Muscle of back (tissue), 3 donors: ENCODE measurements at regions not wholly inside any gene's neighbourhood (a gene's known extent, or its start where the extent isn't known, plus 50 kb on each side); places are given as distances from the start of the nearest gene placed in this dataset.
A peak's percentile ranks its signal among the peaks of the same experiment; 100 is the strongest.

Source experiments
- DNase-seq, 3 donors: peaks; one replicate each; pipeline versions ENCODE4 v3.0.0 to v3.0.0-alpha.2; 2013

GRCh38 chr22:44402196-44403111, 89.7 kb upstream of the SHISAL1 start:
- DNase-seq = no peak

- no peak for DNase-seq
These were observed 89.0 kb upstream of the SHISAL1 start for GRCh38 chr22:44401783-44402110.

DNA sequence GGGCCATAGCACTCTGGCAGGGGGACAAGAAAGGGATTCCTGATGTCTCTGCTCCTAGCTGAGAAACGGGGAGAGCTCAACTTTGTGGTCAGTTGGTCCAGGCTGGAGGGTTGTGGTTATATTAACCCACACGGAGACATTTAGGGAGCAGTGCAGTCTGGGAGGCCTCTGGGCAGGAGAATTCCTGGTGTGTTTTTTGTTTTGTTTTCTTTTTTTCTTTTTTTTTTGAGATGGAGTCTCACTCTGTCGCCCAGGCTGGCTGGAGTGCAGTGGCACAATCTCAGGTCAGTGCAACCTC, 88.0 kb upstream of the SHISAL1 start:
- no peak for DNase-seq

DNA sequence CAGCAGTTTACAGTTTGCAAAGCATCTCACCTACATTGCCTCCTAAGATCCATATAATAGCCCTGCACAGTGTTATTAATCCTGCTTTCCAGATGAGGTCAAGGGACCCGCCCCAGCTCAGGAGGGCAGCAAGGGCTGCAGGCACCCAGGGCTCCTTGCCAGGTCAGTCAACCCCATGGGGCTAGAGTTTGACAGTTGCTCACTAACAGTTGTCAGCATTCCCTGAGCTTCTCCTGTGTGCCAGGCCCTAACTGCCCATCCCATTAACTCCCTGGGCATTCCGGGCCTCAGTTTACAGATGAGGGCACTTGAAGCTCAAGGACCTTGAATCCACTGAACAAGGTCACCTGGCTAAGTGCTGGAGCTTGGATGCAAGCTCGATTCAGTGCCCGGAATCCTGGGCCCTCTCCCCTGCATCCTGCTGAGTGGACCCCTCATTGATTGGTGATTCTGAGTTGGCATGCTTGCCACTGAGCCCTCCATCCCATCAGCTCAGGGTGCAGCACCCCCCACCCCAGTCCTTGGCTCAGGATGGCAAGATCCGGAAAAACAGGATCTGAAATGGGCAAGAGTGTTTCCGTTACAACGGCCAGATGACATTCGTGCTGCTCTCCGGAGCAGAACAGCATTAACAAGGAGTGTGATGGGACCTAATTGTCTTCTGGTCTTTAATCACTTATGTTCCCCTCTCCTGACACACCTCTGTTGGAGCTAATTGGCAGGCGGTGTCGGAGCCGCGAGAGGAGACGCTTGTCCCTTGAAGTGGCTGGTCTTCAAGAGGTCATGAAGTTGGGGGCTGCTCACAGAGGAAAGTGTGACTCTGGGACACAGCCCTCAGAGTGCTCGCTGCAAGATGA, 87.4 kb upstream of the SHISAL1 start:
- no peak for DNase-seq

DNA sequence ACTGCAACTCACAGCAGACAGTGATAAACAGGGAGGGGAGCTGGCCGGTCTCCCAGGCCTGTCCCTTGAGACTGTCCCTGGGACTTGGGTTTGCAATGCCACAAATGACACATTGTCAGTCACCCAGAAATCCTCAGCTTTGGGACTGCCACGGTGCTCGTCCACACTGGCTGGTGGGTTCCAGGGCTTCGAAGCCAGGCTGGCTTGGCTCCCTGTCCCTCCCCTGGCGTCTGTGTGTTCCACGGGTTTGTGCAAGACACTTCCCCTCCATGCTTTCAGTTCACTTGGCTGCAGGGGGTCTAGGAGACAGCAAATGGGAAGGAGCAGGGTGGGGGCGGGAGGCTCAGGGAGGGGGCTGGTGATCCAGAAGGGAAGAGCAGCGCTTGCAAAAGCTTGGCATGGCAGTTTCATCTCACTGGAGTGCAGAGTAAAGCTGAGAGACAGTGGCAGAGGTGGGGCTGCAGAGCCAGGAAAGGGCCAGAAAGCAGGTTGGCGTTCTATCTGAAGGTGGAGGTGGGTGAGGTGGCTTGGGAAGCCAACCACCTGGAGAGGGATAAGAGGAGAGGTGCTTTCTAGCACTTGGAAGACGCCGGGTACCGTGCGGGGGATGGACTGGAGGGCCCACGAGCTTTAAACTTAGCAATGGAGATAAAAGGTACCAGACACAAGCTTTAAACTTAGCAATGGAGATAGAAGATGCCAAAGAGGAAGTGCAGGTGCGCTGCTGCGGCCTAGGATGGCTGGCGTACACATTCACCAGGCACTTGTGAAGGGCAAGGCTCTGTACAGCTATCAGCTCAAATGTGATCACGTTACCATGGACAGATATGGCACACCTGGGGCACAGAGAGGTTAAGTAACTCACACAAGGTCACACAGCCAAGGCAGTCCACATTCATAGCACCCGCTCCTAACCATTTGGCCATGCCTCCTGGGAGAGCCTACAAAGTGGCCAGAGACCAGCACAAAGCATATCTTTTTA, 86.4 kb upstream of the SHISAL1 start:
- DNase-seq = peak in 1 of 3 donors; percentile 25

GRCh38 chr22:44396727-44397722, 84.3 kb upstream of the SHISAL1 start:
- peak in 1 of 3 donors; percentile 11 for DNase-seq

DNA sequence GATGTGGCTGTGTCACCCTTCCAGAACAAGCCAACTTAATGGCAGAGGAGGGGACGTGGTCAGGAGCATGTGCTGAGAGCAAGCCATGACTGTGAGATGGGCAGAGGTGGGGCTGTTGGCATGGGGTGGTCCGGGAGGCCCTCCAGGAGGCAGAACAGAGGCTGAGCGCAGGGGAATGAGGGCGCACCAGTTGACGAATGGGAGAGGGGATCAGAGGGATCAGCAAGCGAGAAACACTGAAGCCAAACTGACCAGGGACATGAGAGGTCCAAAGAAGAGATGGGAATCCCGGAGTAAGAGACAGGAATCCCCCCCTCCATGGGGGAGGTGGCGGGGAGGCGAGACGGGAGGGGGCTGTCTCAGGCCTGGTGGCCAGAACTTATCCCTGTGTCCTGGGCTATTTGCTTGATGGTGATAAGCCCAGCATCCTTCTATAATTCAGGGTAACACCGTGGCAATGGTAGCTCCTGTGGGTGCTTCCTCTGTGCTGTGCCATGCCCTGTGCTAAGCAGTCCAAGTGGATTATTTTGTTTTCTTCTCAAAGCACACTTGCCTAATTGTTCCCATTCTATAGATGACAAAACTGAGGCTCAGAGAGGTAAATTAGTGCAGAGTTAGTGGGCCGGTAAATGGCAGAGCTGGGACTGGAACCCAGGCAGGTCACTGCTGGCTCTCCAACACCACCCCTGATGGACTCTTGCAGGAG, 83.4 kb upstream of the SHISAL1 start:
- peak in 1 of 3 donors; percentile 0 for DNase-seq

DNA sequence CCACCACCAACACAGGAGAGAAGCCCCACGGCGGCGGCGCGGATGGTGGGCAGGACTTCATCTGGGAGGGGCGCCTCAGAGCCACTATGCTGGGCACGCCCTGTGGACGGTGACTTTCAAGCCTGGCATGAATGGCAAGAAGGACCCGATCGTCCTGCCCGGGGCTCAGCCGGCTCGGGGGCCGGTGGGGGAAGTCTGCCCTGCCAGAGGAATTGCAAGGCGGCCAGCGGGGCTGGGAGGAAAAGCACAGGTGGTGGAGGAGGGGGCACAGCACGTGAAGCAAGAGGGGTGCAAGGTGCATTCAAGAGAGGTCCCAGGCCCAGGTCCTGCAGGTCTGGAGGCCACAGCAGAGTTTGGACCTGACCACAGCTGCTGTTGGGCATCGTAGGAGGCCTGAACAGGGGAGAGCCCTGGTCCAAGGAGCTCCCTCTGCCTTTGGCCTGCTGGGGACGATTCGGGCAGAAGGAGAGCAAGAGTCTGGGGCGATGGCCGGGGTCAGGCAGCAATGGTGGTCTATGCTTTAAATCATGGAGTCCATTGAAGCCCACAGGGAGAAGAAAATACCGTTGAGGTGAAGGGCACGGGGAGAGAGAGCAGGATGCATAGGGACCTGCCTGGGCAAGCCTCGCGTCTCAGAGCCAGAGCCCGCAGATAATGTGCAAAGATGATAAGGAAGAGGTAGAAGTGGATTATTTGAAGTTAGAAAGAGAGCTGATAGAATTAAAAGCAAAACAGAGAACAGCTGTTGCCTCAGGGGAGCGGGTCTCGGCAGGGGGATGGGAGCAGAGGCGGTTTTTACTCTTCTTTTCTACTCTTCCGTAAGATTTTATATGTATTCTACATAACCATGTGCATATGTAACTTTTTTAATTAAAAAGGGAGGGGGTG, 82.6 kb upstream of the SHISAL1 start:
- no peak for DNase-seq

GRCh38 chr22:44394246-44395117, 81.7 kb upstream of the SHISAL1 start:
- no peak for DNase-seq

GRCh38 chr22:44393066-44393465, 80.3 kb upstream of the SHISAL1 start:
- DNase-seq = no peak

GRCh38 chr22:44392446-44392921, 79.7 kb upstream of the SHISAL1 start:
- DNase-seq = no peak

GRCh38 chr22:44391481-44392445, 79.0 kb upstream of the SHISAL1 start:
- DNase-seq = no peak

GRCh38 chr22:44391015-44391414, 78.3 kb upstream of the SHISAL1 start:
- DNase-seq = no peak

DNA sequence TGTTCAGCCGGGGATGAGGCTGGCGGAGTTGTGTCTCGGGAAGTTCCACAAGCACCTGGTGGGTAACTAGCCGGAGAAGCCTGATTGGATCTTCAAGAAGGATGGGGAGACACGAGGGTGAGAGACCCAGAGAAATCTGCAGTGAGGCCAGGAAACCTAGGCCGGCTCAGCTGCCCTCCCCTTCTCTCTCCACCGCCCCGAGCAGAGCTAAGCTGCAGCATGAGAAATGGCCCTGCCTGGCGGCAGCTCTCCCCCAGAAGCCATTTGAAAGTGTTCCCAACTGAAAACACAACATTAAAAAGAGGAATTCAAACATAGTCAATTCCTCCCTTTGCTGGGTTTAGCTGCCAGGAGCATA, 77.8 kb upstream of the SHISAL1 start:
- DNase-seq = no peak

GRCh38 chr22:44389926-44390612, 77.3 kb upstream of the SHISAL1 start:
- DNase-seq = no peak

DNA sequence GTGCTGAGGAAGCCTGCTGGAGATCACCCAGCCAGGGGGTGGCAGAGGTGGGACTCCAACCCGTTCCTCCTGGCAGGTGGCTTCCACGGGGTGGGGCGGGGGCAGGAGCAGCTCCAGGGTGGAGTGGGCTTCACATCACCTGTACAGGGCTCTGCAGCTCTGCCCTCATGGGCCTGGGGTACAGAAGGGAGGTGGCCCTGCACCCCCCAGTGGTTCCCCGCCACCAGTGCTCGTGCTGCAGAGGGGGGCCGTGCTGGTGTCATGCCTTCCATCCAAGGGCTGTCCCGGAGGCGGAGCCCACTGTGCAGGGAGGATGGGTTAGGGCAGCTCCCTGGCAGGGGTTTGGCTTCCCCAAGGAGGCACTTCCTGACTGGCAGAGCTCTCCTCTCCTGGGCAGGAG, 76.4 kb upstream of the SHISAL1 start:
- no peak for DNase-seq
